ENCODE measurements at regions not wholly inside any gene's neighbourhood (a gene's known extent, or its start where the extent isn't known, plus 50 kb on each side); places are given as distances from the start of the nearest gene placed in this dataset.
A peak's percentile ranks its signal among the peaks of the same experiment; 100 is the strongest.

- H3K9me3 Mint-ChIP-seq, result peaks cover 2% of the 10 kb centered on the region
- H3K27ac Mint-ChIP-seq, result peak overlapping the region; percentile 35 to 61 (median 45)
- no peak overlapping the region for H3K4me3 Mint-ChIP-seq
- no peaks in the 10 kb centered on the region for H3K4me1 Mint-ChIP-seq
- H3K36me3 Mint-ChIP-seq (ENCODE audit: low read depth), result peaks cover 3% of the 10 kb centered on the region
- no peak for TF ChIP-seq CTCF (IDR thresholded peaks at IDR 0.05; ENCODE audit: unreplicated experiment in 3 of 3)
- peaks cover 4% of the 10 kb centered on the region for H3K27me3 Mint-ChIP-seq (ENCODE audit: low read depth)
These were observed 237.2 kb upstream of the CDH6 start for GRCh38 chr5:30956251-30956650.

- H3K27ac Mint-ChIP-seq, result no peak overlapping the region
- peaks cover 8% of the 10 kb centered on the region for H3K4me1 Mint-ChIP-seq
- no peaks in the 10 kb centered on the region for H3K27me3 Mint-ChIP-seq (ENCODE audit: low read depth)
- TF ChIP-seq CTCF (IDR thresholded peaks at IDR 0.05; ENCODE audit: unreplicated experiment in 3 of 3), result no peak
- H3K36me3 Mint-ChIP-seq (ENCODE audit: low read depth), result no peaks in the 10 kb centered on the region
- no peak overlapping the region for H3K4me3 Mint-ChIP-seq
- H3K9me3 Mint-ChIP-seq, result no peaks in the 10 kb centered on the region
These were observed 256.4 kb upstream of the CDH6 start for GRCh38 chr5:30937070-30937469.

GRCh38 chr5:30933599-30933998, 259.9 kb upstream of the CDH6 start:
- H3K4me1 Mint-ChIP-seq, result no peaks in the 10 kb centered on the region
- H3K4me3 Mint-ChIP-seq, result no peak overlapping the region
- H3K9me3 Mint-ChIP-seq, result no peaks in the 10 kb centered on the region
- no peak overlapping the region for H3K27ac Mint-ChIP-seq
- no peaks in the 10 kb centered on the region for H3K27me3 Mint-ChIP-seq (ENCODE audit: low read depth)
- TF ChIP-seq CTCF (IDR thresholded peaks at IDR 0.05; ENCODE audit: unreplicated experiment in 3 of 3), result no peak
- no peaks in the 10 kb centered on the region for H3K36me3 Mint-ChIP-seq (ENCODE audit: low read depth)

GRCh38 chr5:30932273-30933017, 261.0 kb upstream of the CDH6 start:
- TF ChIP-seq CTCF (IDR thresholded peaks at IDR 0.05; ENCODE audit: unreplicated experiment in 3 of 3), result no peak
- Mint-ChIP-seq H3K4me1 (no peaks in the 10 kb centered on the region), H3K9me3 (no peaks in the 10 kb centered on the region), H3K27ac (no peak overlapping the region), H3K4me3 (no peak overlapping the region), H3K27me3 (ENCODE audit: low read depth) (no peaks in the 10 kb centered on the region), H3K36me3 (ENCODE audit: low read depth) (no peaks in the 10 kb centered on the region)

GRCh38 chr5:30930736-30931135, 262.8 kb upstream of the CDH6 start:
- Mint-ChIP-seq H3K4me3 (no peak overlapping the region), H3K36me3 (ENCODE audit: low read depth) (no peaks in the 10 kb centered on the region), H3K27me3 (ENCODE audit: low read depth) (no peaks in the 10 kb centered on the region), H3K27ac (no peak overlapping the region), H3K9me3 (no peaks in the 10 kb centered on the region), H3K4me1 (no peaks in the 10 kb centered on the region)
- TF ChIP-seq CTCF (IDR thresholded peaks at IDR 0.05; ENCODE audit: unreplicated experiment in 3 of 3), result no peak

- H3K4me1 Mint-ChIP-seq, result no peaks in the 10 kb centered on the region
- no peak overlapping the region for H3K4me3 Mint-ChIP-seq
- no peaks in the 10 kb centered on the region for H3K36me3 Mint-ChIP-seq (ENCODE audit: low read depth)
- no peak overlapping the region for H3K27ac Mint-ChIP-seq
- H3K9me3 Mint-ChIP-seq, result peaks cover 2% of the 10 kb centered on the region
- TF ChIP-seq CTCF (IDR thresholded peaks at IDR 0.05; ENCODE audit: unreplicated experiment in 3 of 3), result no peak
- no peaks in the 10 kb centered on the region for H3K27me3 Mint-ChIP-seq (ENCODE audit: low read depth)
These were observed 264.5 kb upstream of the CDH6 start for GRCh38 chr5:30928956-30929355.

Data from nephron (organoid).